HEK293 (cell line): ENCODE measurements at regions not wholly inside any gene's neighbourhood (a gene's known extent, or its start where the extent isn't known, plus 50 kb on each side); places are given as distances from the start of the nearest gene placed in this dataset.

Experiments used
- GLI2 ChIP-seq: fragments of 450-650 bp; formaldehyde crosslinking; IDR thresholded peaks from 2 replicates; pipeline ENCODE4; 2017; ENCODE audit warnings: missing biosample characterization, missing genetic modification characterization, low read depth, borderline replicate concordance
- KLF10 ChIP-seq: fragments of 450-650 bp; IDR thresholded peaks from 2 replicates; pipeline ENCODE4 v1.5.1; 2018; ENCODE audit warnings: missing biosample characterization, mild to moderate bottlenecking, missing genetic modification characterization
- KLF9 ChIP-seq: fragments of 450-650 bp; formaldehyde crosslinking; IDR thresholded peaks from 2 replicates; pipeline ENCODE4 v1.5.1; 2016; ENCODE audit warnings: missing biosample characterization, missing genetic modification characterization, low read depth
- MYNN ChIP-seq: fragments of 450-650 bp; formaldehyde crosslinking; IDR thresholded peaks from 2 replicates; pipeline ENCODE4 v1.5.1; 2016; ENCODE audit warnings: missing biosample characterization, missing genetic modification characterization, borderline replicate concordance
- OSR2 ChIP-seq: fragments of 450-650 bp; formaldehyde crosslinking; IDR thresholded peaks from 2 replicates; pipeline ENCODE4 v1.5.1; 2016; ENCODE audit warnings: missing biosample characterization, missing genetic modification characterization
- OVOL3 ChIP-seq: fragments of 450-650 bp; formaldehyde crosslinking; IDR thresholded peaks from 2 replicates; pipeline ENCODE4 v1.5.1; 2016; ENCODE audit warnings: missing biosample characterization, missing genetic modification characterization
- PATZ1 ChIP-seq: fragments of 450-650 bp; formaldehyde crosslinking; IDR thresholded peaks from 2 replicates; pipeline ENCODE4 v1.5.1; 2016; ENCODE audit warnings: missing biosample characterization, missing genetic modification characterization
- YY1 ChIP-seq: fragments of 450-650 bp; formaldehyde crosslinking; IDR thresholded peaks from 2 replicates; pipeline ENCODE4 v1.5.1; 2018; ENCODE audit warnings: missing biosample characterization, missing genetic modification characterization
- ZBTB1 ChIP-seq: fragments of 450-650 bp; formaldehyde crosslinking; IDR thresholded peaks from 2 replicates; pipeline ENCODE4 v1.5.1; 2016; ENCODE audit warnings: missing biosample characterization, missing genetic modification characterization
- ZNF138 ChIP-seq: fragments of 450-650 bp; formaldehyde crosslinking; IDR thresholded peaks from 2 replicates; pipeline ENCODE4 v1.5.1; 2016; ENCODE audit warnings: missing biosample characterization, missing genetic modification characterization, borderline replicate concordance
- ZNF146 ChIP-seq: fragments of 450-650 bp; formaldehyde crosslinking; IDR thresholded peaks from 2 replicates; pipeline ENCODE4 v1.5.1; 2016; ENCODE audit warnings: missing biosample characterization, missing genetic modification characterization
- ZNF148 ChIP-seq: fragments of 450-650 bp; formaldehyde crosslinking; IDR thresholded peaks from 2 replicates; pipeline ENCODE4 v1.5.0; 2017; ENCODE audit warnings: missing biosample characterization, missing genetic modification characterization, borderline replicate concordance
- ZNF2 ChIP-seq: fragments of 450-650 bp; formaldehyde crosslinking; IDR thresholded peaks from 2 replicates; pipeline ENCODE4 v1.5.1; 2016; ENCODE audit warnings: missing biosample characterization, missing genetic modification characterization
- ZNF214 ChIP-seq: fragments of 450-650 bp; formaldehyde crosslinking; IDR thresholded peaks from 2 replicates; pipeline ENCODE4 v1.5.1; 2017; ENCODE audit warnings: missing biosample characterization, mild to moderate bottlenecking, missing genetic modification characterization, borderline replicate concordance
- ZNF24 ChIP-seq: fragments of 450-650 bp; formaldehyde crosslinking; IDR thresholded peaks from 2 replicates; pipeline ENCODE4 v1.5.1; 2016; ENCODE audit warnings: missing biosample characterization, missing genetic modification characterization
- ZNF280D ChIP-seq: fragments of 450-650 bp; formaldehyde crosslinking; IDR thresholded peaks from 2 replicates; pipeline ENCODE4 v1.5.1; 2016; ENCODE audit warnings: missing biosample characterization, missing genetic modification characterization
- ZNF311 ChIP-seq: fragments of 450-650 bp; formaldehyde crosslinking; IDR thresholded peaks from 2 replicates; pipeline ENCODE4 v1.5.1; 2017; ENCODE audit warnings: missing biosample characterization, missing genetic modification characterization, borderline replicate concordance
- ZNF37A ChIP-seq: fragments of 450-650 bp; IDR thresholded peaks from 2 replicates; pipeline ENCODE4 v1.5.1; 2018; ENCODE audit warnings: missing biosample characterization, missing genetic modification characterization
- ZNF394 ChIP-seq: fragments of 450-650 bp; formaldehyde crosslinking; IDR thresholded peaks from 2 replicates; pipeline ENCODE4 v1.5.1; 2016; ENCODE audit warnings: missing biosample characterization, missing genetic modification characterization, mild to moderate bottlenecking, moderate library complexity, borderline replicate concordance
- ZNF404 ChIP-seq: fragments of 450-650 bp; formaldehyde crosslinking; IDR thresholded peaks from 2 replicates; pipeline ENCODE4 v1.5.1; 2017; ENCODE audit warnings: missing biosample characterization, missing genetic modification characterization
- ZNF580 ChIP-seq: fragments of 450-650 bp; formaldehyde crosslinking; IDR thresholded peaks from 2 replicates; pipeline ENCODE4 v1.5.1; 2016; ENCODE audit warnings: missing biosample characterization, missing genetic modification characterization
- ZNF600 ChIP-seq: fragments of 450-650 bp; formaldehyde crosslinking; IDR thresholded peaks from 2 replicates; pipeline ENCODE4 v1.5.1; 2016; ENCODE audit warnings: missing biosample characterization, missing genetic modification characterization
- TF ChIP-seq, protein P1 (sequence below): fragments of 450-650 bp; formaldehyde crosslinking; IDR thresholded peaks from 2 replicates; pipeline ENCODE4 v1.5.1; 2016; ENCODE audit warnings: missing biosample characterization, missing genetic modification characterization, borderline replicate concordance
- TF ChIP-seq, protein P2 (sequence below): fragments of 450-650 bp; formaldehyde crosslinking; IDR thresholded peaks from 2 replicates; pipeline ENCODE4 v1.5.1; 2016; ENCODE audit warnings: missing biosample characterization, missing genetic modification characterization
- TF ChIP-seq, protein P3 (sequence below): fragments of 450-650 bp; formaldehyde crosslinking; IDR thresholded peaks from 2 replicates; pipeline ENCODE4 v1.5.1; 2016; ENCODE audit warnings: missing biosample characterization, missing genetic modification characterization, low read depth

- peak; percentile 99 for TF ChIP-seq OSR2 (tag by site-specific recombination)
- no peak; the same call in 1 of the 2 replicates for TF ChIP-seq ZNF24 (tag by site-specific recombination)
- TF ChIP-seq ZNF138: no peak
- no peak for TF ChIP-seq KLF9 (tag by site-specific recombination)
- no peak for TF ChIP-seq ZBTB1 (tag by site-specific recombination)
- TF ChIP-seq ZNF600 (tag by site-specific recombination): no peak
- no peak for TF ChIP-seq ZNF280D
- no peak for TF ChIP-seq ZNF2 (tag by site-specific recombination)
- TF ChIP-seq YY1 (tag by site-specific recombination): 0 out of 2 replicates have a peak, but pooled peaks have one; percentile 12
- no peak for TF ChIP-seq ZNF37A
- peak; percentile 72 for TF ChIP-seq KLF10 (tag by site-specific recombination)
- 0 out of 2 replicates have a peak, but pooled peaks have one; percentile 23 for TF ChIP-seq GLI2
- no peak for TF ChIP-seq ZNF214 (tag by site-specific recombination)
- TF ChIP-seq MYNN: peak; percentile 95
- TF ChIP-seq, protein P1, sequence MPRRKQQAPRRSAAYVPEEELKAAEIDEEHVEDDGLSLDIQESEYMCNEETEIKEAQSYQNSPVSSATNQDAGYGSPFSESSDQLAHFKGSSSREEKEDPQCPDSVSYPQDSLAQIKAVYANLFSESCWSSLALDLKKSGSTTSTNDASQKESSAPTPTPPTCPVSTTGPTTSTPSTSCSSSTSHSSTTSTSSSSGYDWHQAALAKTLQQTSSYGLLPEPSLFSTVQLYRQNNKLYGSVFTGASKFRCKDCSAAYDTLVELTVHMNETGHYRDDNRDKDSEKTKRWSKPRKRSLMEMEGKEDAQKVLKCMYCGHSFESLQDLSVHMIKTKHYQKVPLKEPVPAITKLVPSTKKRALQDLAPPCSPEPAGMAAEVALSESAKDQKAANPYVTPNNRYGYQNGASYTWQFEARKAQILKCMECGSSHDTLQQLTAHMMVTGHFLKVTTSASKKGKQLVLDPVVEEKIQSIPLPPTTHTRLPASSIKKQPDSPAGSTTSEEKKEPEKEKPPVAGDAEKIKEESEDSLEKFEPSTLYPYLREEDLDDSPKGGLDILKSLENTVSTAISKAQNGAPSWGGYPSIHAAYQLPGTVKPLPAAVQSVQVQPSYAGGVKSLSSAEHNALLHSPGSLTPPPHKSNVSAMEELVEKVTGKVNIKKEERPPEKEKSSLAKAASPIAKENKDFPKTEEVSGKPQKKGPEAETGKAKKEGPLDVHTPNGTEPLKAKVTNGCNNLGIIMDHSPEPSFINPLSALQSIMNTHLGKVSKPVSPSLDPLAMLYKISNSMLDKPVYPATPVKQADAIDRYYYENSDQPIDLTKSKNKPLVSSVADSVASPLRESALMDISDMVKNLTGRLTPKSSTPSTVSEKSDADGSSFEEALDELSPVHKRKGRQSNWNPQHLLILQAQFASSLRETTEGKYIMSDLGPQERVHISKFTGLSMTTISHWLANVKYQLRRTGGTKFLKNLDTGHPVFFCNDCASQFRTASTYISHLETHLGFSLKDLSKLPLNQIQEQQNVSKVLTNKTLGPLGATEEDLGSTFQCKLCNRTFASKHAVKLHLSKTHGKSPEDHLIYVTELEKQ (tag by site-specific recombination): no peak
- TF ChIP-seq ZNF311 (tag by site-specific recombination): no peak
- no peak for TF ChIP-seq ZNF394
- no peak for TF ChIP-seq ZNF148 (tag by site-specific recombination)
- no peak for TF ChIP-seq OVOL3
- TF ChIP-seq, protein P2, sequence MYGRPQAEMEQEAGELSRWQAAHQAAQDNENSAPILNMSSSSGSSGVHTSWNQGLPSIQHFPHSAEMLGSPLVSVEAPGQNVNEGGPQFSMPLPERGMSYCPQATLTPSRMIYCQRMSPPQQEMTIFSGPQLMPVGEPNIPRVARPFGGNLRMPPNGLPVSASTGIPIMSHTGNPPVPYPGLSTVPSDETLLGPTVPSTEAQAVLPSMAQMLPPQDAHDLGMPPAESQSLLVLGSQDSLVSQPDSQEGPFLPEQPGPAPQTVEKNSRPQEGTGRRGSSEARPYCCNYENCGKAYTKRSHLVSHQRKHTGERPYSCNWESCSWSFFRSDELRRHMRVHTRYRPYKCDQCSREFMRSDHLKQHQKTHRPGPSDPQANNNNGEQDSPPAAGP (tag by site-specific recombination): 0 out of 2 replicates have a peak, but pooled peaks have one; percentile 41
- TF ChIP-seq ZNF146: no peak
- 0 out of 2 replicates have a peak, but pooled peaks have one; percentile 30 for TF ChIP-seq PATZ1
- TF ChIP-seq ZNF404 (tag by site-specific recombination): no peak
- no peak for TF ChIP-seq ZNF580 (tag by site-specific recombination)
- TF ChIP-seq, protein P3, sequence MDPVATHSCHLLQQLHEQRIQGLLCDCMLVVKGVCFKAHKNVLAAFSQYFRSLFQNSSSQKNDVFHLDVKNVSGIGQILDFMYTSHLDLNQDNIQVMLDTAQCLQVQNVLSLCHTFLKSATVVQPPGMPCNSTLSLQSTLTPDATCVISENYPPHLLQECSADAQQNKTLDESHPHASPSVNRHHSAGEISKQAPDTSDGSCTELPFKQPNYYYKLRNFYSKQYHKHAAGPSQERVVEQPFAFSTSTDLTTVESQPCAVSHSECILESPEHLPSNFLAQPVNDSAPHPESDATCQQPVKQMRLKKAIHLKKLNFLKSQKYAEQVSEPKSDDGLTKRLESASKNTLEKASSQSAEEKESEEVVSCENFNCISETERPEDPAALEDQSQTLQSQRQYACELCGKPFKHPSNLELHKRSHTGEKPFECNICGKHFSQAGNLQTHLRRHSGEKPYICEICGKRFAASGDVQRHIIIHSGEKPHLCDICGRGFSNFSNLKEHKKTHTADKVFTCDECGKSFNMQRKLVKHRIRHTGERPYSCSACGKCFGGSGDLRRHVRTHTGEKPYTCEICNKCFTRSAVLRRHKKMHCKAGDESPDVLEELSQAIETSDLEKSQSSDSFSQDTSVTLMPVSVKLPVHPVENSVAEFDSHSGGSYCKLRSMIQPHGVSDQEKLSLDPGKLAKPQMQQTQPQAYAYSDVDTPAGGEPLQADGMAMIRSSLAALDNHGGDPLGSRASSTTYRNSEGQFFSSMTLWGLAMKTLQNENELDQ (tag by site-specific recombination): no peak
Measured at GRCh38 chr4:30950737-30951136, 230.6 kb downstream of the PCDH7 start (continued).
